ENCODE measurements at regions not wholly inside any gene's neighbourhood (a gene's known extent, or its start where the extent isn't known, plus 50 kb on each side); places are given as distances from the start of the nearest gene placed in this dataset.
"Not testable (repeated sequence)": the region's sequence is repeated elsewhere in the genome, so short reads cannot be mapped to it uniquely, and the experiment has no call there.

DNA sequence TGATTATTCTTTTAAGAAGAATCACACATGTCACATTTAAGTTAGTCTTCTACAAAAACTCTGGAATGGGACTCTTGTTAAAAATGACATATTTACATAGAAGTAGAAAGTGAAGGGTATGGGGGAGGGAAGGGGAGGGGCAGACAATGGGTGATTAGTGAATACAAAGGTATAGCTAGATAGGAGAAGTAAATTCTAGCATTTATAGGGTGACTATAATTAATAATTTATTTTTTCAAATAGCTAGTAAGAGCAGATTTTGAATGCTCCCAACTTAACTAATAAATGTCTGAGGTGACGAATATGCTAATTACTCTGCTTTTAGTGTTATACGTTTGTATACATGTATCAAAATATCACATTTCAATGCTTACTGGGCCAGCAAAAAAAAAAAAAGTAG is 59.4 kb downstream of the BLTP3B start:
- DNase-seq (ENCODE audit: low read depth), result no peak

DNA sequence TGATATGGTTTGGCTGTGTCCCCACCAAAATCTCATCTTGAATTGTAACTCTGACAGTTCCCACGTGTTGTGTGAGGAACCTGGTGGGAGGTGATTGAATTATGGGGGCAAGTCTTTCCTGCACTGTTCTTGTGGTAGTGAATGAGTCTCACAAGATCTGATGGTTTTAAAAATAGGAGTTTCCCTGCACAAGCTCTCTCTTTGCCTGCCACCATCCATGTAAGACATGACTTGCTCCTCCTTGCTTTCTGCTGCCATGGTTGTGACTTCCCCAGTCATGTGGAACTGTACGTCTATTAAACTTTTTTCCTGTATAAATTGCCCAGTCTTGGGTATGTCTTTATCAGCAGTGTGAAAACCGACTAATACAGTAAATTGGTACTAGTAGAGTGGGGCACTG is 63.9 kb downstream of the BLTP3B start:
- DNase-seq (ENCODE audit: low read depth), result not testable (repeated sequence)

DNA sequence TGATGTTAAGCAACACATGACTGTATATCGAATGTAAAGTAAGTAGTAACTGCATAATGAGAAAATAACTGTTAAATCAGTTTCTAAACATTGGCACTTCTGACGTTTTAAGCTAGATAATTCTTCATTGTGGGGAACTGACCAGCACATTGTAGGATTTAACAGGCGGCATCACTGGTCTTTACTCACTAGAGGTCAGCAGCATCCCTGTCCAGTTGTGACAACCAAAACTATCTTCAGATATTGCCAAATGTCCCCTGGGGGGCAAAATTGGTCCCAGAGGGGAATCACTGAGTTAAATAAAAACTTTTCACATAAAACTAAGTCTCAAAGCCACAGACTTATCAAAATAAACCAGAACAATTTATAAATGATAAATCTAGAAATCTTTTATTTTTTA is 65.3 kb downstream of the BLTP3B start:
- no peak for DNase-seq (ENCODE audit: low read depth)

DNA sequence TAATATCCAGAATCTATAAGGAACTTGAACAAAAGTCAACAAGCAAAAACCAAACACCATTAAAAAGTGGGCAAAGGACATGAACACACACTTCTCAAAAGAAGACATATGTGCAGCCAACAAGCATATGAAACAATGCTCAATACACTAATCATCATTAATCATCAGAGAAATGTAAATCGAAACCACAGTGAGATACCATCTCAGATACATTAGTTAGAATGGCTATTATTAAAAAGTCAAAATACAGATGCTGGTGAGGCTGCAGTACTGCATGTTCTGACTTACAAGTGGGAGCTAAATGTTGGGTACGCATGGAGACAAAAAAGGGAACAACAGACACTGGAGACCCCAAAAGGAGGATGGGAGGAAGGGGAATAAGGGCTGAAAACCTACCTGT is 67.1 kb downstream of the BLTP3B start:
- DNase-seq (ENCODE audit: low read depth), result no peak

DNA sequence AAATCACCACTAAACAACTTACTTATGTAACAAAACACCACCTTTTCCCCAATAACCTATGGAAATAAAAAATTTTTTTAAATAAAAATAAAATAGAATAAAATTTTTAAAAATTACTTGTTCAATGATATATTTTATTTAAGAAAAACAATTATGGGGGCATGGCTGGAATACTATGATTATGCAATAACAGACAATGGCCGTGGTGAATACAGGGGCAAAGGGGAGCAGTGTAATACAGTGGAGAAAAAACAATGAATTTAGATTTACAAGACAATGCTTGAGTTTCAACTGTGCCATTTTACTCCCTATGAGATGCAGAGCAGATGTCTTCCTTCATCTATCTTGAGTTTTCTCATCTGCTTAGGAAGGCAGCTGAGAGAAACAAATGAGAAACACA is 72.9 kb downstream of the BLTP3B start:
- no peak for DNase-seq (ENCODE audit: low read depth)

DNA sequence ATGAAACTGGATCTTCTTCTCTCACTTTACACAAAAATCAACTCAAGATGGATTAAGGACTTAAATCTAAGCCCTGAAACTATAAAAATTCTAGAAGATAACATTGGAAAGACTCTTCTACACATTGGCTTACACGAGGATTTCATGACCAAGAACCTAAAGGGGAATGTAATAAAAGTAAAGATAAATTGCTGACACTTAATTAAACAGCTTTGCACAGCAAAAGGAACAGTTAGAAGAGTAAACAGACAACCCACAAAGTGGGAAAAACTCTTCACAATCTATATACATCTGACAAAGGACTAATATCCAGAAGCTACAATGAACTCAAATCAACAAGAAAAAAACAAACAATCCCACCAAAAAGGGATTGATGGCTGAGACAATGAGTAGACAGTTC is 74.4 kb downstream of the BLTP3B start:
- DNase-seq (ENCODE audit: low read depth), result no peak

DNA sequence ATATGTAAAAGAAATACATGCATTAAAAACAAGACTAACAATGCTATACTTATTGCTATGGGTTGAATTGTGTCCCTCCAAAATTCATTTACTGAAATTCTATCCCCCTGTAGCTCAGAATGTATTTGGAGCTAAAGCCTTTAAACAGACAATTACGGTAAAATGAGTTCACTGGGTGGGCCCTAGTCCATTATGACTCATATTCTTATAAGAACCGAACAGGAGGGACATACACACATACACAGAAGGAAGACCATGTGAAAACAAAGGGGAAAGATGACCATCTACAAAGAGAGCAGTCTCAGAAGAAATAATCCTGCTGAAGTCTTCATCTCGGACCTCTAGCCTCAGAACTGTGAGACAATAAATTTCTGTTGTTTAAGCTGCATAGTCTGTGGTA is 77.1 kb upstream of the ANKS1B start:
- DNase-seq (ENCODE audit: low read depth), result peak; percentile 16

DNA sequence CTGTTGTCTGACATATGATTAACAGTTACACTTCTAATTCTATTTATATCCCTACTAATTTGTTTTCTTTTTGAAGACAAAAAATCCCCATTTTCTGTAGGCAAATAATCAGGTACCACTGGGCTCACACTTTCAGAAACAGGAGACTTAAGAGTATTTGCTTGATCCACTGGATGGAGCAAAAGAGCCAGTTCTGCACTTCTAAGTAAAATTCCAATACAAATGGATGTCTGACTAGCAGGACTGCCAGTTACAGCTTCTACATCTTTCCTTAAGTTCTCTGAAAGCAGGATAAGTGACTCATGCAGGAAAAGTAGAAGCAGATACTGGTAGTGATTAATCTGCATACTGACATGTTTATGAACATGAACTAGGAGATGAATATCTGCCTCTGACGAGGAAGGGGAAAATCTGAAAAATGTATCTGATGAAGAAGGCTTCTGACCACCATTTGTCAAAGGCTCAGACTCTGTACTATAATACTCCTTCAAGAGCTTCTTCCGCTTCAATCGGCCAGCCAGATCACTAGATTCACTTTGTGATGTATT is 73.8 kb upstream of the ANKS1B start:
- peak; percentile 80 for DNase-seq (ENCODE audit: low read depth)

DNA sequence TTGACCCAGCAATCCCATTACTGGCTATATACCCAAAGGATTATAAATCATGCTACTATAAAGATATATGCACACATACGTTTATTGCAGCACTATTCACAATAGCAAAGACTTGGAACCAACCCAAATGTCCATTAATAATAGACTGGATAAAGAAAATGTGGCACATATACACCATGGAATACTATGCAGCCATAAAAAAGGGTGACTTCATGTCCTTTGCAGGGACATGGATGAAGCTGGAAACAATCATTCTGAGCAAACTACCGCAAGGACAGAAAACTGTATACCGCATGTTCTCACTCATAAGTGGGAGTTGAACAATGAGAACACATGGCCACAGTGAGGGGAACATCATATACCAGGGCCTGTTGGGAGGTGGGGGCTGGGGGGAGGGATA is 61.5 kb upstream of the ANKS1B start:
- DNase-seq (ENCODE audit: low read depth), result not testable (repeated sequence)

DNA sequence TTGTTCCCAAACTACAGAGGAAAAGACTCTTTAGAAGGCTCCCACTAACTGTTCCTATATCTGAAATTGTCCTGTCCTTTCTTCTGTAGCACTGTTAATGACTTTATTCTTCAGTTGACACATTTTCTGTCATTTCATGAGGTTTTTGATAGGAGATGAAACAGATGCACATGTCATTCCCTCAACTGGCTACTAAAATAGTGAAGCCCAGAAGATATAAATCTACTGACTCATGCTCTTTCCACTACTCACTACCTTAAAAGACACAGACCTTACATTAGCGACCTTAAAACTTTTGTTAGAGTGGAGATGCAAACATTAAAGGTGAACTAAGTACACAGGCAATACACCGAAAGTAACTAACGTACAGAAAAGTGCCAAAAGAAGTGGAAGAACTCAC is 59.5 kb upstream of the ANKS1B start:
- no peak for DNase-seq (ENCODE audit: low read depth)

DNA sequence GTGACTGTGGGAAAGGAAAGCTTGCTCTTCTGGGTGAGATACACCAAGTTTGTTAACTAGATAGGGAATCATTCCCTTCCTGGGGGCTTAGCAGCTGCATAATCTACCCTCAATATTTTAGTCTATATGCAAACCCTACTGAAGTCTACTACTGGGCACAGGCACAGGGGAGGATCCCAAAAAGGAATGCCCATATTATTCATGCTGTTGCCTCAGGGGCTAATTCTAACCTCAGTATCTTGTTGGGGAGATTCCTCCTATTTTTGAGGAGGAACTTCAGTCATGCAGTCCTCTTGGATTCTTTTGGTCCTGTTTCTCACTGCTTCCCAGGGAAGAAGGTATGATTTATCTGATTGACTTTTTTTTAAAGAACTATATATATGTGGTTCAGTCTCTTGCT is 58.9 kb upstream of the ANKS1B start:
- no peak for DNase-seq (ENCODE audit: low read depth)
